ENCODE measurements at regions not wholly inside any gene's neighbourhood (a gene's known extent, or its start where the extent isn't known, plus 50 kb on each side); places are given as distances from the start of the nearest gene placed in this dataset.

- H3K4me3 ChIP-seq (ENCODE audit: low read length), result no peak overlapping the region
- H3K9ac ChIP-seq (ENCODE audit: low read length), result no peak overlapping the region
- no peaks in the 10 kb centered on the region for H3K4me1 ChIP-seq (ENCODE audit: control insufficient read depth, insufficient read depth, low read length)
- no peaks in the 10 kb centered on the region for H3K36me3 ChIP-seq (ENCODE audit: control insufficient read depth, insufficient read depth, low read length)
- no peak overlapping the region for H3K27ac ChIP-seq (ENCODE audit: low read depth, low read length)
- H3K27me3 ChIP-seq (ENCODE audit: control insufficient read depth, insufficient read depth, low read length), result no peaks in the 10 kb centered on the region
Observed at GRCh38 chr2:145161656-145162055, 641.7 kb upstream of the ZEB2 start.

- Histone ChIP-seq H3K36me3 (ENCODE audit: control insufficient read depth, insufficient read depth, low read length) (no peaks in the 10 kb centered on the region), H3K4me1 (ENCODE audit: control insufficient read depth, insufficient read depth, low read length) (no peaks in the 10 kb centered on the region), H3K9ac (ENCODE audit: low read length) (no peak overlapping the region), H3K27ac (ENCODE audit: low read depth, low read length) (no peak overlapping the region), H3K27me3 (ENCODE audit: control insufficient read depth, insufficient read depth, low read length) (no peaks in the 10 kb centered on the region), H3K4me3 (ENCODE audit: low read length) (no peak overlapping the region)
Observed at GRCh38 chr2:145160855-145161254, 640.9 kb upstream of the ZEB2 start.

GRCh38 chr2:145159676-145160075 is 639.8 kb upstream of the ZEB2 start:
- H3K4me1 ChIP-seq (ENCODE audit: control insufficient read depth, insufficient read depth, low read length), result no peaks in the 10 kb centered on the region

GRCh38 chr2:145157741-145158591 is 638.0 kb upstream of the ZEB2 start:
- no peak overlapping the region for H3K4me3 ChIP-seq (ENCODE audit: low read length)
- no peak overlapping the region for H3K27ac ChIP-seq (ENCODE audit: low read depth, low read length)
- no peaks in the 10 kb centered on the region for H3K4me1 ChIP-seq (ENCODE audit: control insufficient read depth, insufficient read depth, low read length)
- no peak overlapping the region for H3K9ac ChIP-seq (ENCODE audit: low read length)
- H3K36me3 ChIP-seq (ENCODE audit: control insufficient read depth, insufficient read depth, low read length), result no peaks in the 10 kb centered on the region
- H3K27me3 ChIP-seq (ENCODE audit: control insufficient read depth, insufficient read depth, low read length), result no peaks in the 10 kb centered on the region

More at GRCh38 chr2:145159676-145160075, 639.8 kb upstream of the ZEB2 start:
- no peak overlapping the region for H3K9ac ChIP-seq (ENCODE audit: low read length)
- no peaks in the 10 kb centered on the region for H3K27me3 ChIP-seq (ENCODE audit: control insufficient read depth, insufficient read depth, low read length)
- no peaks in the 10 kb centered on the region for H3K36me3 ChIP-seq (ENCODE audit: control insufficient read depth, insufficient read depth, low read length)
- H3K27ac ChIP-seq (ENCODE audit: low read depth, low read length), result no peak overlapping the region
- H3K4me3 ChIP-seq (ENCODE audit: low read length), result no peak overlapping the region

GRCh38 chr2:145157036-145157675 is 637.2 kb upstream of the ZEB2 start:
- Histone ChIP-seq H3K9ac (ENCODE audit: low read length) (no peak overlapping the region), H3K4me1 (ENCODE audit: control insufficient read depth, insufficient read depth, low read length) (no peaks in the 10 kb centered on the region), H3K27me3 (ENCODE audit: control insufficient read depth, insufficient read depth, low read length) (no peaks in the 10 kb centered on the region), H3K27ac (ENCODE audit: low read depth, low read length) (no peak overlapping the region), H3K4me3 (ENCODE audit: low read length) (no peak overlapping the region), H3K36me3 (ENCODE audit: control insufficient read depth, insufficient read depth, low read length) (no peaks in the 10 kb centered on the region)

GRCh38 chr2:145156199-145156598 is 636.3 kb upstream of the ZEB2 start:
- no peaks in the 10 kb centered on the region for H3K36me3 ChIP-seq (ENCODE audit: control insufficient read depth, insufficient read depth, low read length)
- no peak overlapping the region for H3K4me3 ChIP-seq (ENCODE audit: low read length)
- no peak overlapping the region for H3K27ac ChIP-seq (ENCODE audit: low read depth, low read length)
- H3K9ac ChIP-seq (ENCODE audit: low read length), result no peak overlapping the region
- no peaks in the 10 kb centered on the region for H3K4me1 ChIP-seq (ENCODE audit: control insufficient read depth, insufficient read depth, low read length)
- H3K27me3 ChIP-seq (ENCODE audit: control insufficient read depth, insufficient read depth, low read length), result no peaks in the 10 kb centered on the region

- no peaks in the 10 kb centered on the region for H3K4me1 ChIP-seq (ENCODE audit: control insufficient read depth, insufficient read depth, low read length)
- H3K27ac ChIP-seq (ENCODE audit: low read depth, low read length), result no peak overlapping the region
- H3K4me3 ChIP-seq (ENCODE audit: low read length), result no peak overlapping the region
- no peaks in the 10 kb centered on the region for H3K36me3 ChIP-seq (ENCODE audit: control insufficient read depth, insufficient read depth, low read length)
- no peaks in the 10 kb centered on the region for H3K27me3 ChIP-seq (ENCODE audit: control insufficient read depth, insufficient read depth, low read length)
- no peak overlapping the region for H3K9ac ChIP-seq (ENCODE audit: low read length)
Observed at GRCh38 chr2:145155196-145155595, 635.3 kb upstream of the ZEB2 start.

- Histone ChIP-seq H3K27me3 (ENCODE audit: control insufficient read depth, insufficient read depth, low read length) (no peaks in the 10 kb centered on the region), H3K4me3 (ENCODE audit: low read length) (no peak overlapping the region), H3K27ac (ENCODE audit: low read depth, low read length) (no peak overlapping the region), H3K9ac (ENCODE audit: low read length) (no peak overlapping the region), H3K36me3 (ENCODE audit: control insufficient read depth, insufficient read depth, low read length) (no peaks in the 10 kb centered on the region), H3K4me1 (ENCODE audit: control insufficient read depth, insufficient read depth, low read length) (no peaks in the 10 kb centered on the region)
Observed at GRCh38 chr2:145154731-145155130, 634.8 kb upstream of the ZEB2 start.

- no peaks in the 10 kb centered on the region for H3K4me1 ChIP-seq (ENCODE audit: control insufficient read depth, insufficient read depth, low read length)
- no peak overlapping the region for H3K4me3 ChIP-seq (ENCODE audit: low read length)
- no peak overlapping the region for H3K9ac ChIP-seq (ENCODE audit: low read length)
- no peaks in the 10 kb centered on the region for H3K36me3 ChIP-seq (ENCODE audit: control insufficient read depth, insufficient read depth, low read length)
- H3K27ac ChIP-seq (ENCODE audit: low read depth, low read length), result no peak overlapping the region
- no peaks in the 10 kb centered on the region for H3K27me3 ChIP-seq (ENCODE audit: control insufficient read depth, insufficient read depth, low read length)
Observed at GRCh38 chr2:145146691-145147090, 626.8 kb upstream of the ZEB2 start.

GRCh38 chr2:145144131-145144728 is 624.3 kb upstream of the ZEB2 start:
- no peaks in the 10 kb centered on the region for H3K36me3 ChIP-seq (ENCODE audit: control insufficient read depth, insufficient read depth, low read length)
- no peaks in the 10 kb centered on the region for H3K4me1 ChIP-seq (ENCODE audit: control insufficient read depth, insufficient read depth, low read length)
- H3K4me3 ChIP-seq (ENCODE audit: low read length), result no peak overlapping the region
- H3K9ac ChIP-seq (ENCODE audit: low read length), result no peak overlapping the region
- H3K27ac ChIP-seq (ENCODE audit: low read depth, low read length), result no peak overlapping the region
- no peaks in the 10 kb centered on the region for H3K27me3 ChIP-seq (ENCODE audit: control insufficient read depth, insufficient read depth, low read length)

- Histone ChIP-seq H3K4me1 (ENCODE audit: control insufficient read depth, insufficient read depth, low read length) (no peaks in the 10 kb centered on the region), H3K36me3 (ENCODE audit: control insufficient read depth, insufficient read depth, low read length) (no peaks in the 10 kb centered on the region), H3K4me3 (ENCODE audit: low read length) (no peak overlapping the region), H3K27ac (ENCODE audit: low read depth, low read length) (no peak overlapping the region), H3K9ac (ENCODE audit: low read length) (no peak overlapping the region), H3K27me3 (ENCODE audit: control insufficient read depth, insufficient read depth, low read length) (no peaks in the 10 kb centered on the region)
Observed at GRCh38 chr2:145141981-145142380, 622.1 kb upstream of the ZEB2 start.

- H3K27ac ChIP-seq (ENCODE audit: low read depth, low read length), result no peak overlapping the region
- H3K27me3 ChIP-seq (ENCODE audit: control insufficient read depth, insufficient read depth, low read length), result no peaks in the 10 kb centered on the region
- H3K4me3 ChIP-seq (ENCODE audit: low read length), result no peak overlapping the region
- no peaks in the 10 kb centered on the region for H3K36me3 ChIP-seq (ENCODE audit: control insufficient read depth, insufficient read depth, low read length)
- H3K9ac ChIP-seq (ENCODE audit: low read length), result no peak overlapping the region
- H3K4me1 ChIP-seq (ENCODE audit: control insufficient read depth, insufficient read depth, low read length), result no peaks in the 10 kb centered on the region
Observed at GRCh38 chr2:145140658-145141057, 620.7 kb upstream of the ZEB2 start.

All from rectal smooth muscle tissue (tissue), 1 donor.